ENCODE measurements at regions not wholly inside any gene's neighbourhood (a gene's known extent, or its start where the extent isn't known, plus 50 kb on each side); places are given as distances from the start of the nearest gene placed in this dataset.

DNA sequence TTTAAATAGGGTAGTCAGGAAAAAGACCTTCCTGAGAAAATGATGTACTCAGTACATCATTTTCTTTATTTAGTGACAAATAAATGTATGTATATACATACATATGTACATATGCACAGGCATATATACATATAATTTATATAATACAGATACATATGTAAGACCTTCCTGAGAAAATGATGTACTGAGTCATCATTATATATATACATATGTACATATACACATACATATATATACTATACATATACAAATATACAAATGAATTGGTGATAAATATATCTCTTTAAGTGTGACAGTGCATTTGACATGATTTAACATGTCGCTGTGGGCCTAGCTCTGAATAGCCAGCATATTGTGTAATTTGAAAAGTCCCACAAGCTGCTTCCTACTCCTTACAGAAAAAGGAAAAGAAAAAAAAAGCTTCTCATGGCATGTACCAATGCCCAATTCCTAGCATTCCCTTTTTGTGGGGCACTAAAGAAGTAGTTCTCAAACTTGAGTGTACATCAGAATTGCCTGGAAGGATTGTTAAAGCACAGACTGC lies 208.1 kb upstream of the UMPS start:
- TF ChIP-seq CTCF (IDR thresholded peaks at IDR 0.05; ENCODE audit: insufficient read depth, low read length, poor library complexity, severe bottlenecking), result no peak
- Histone ChIP-seq H3K27me3 (ENCODE audit: control insufficient read depth, insufficient read depth, low read length) (no peaks in the 10 kb centered on the region), H3K4me3 (ENCODE audit: low read depth, low read length) (no peak overlapping the region), H3K36me3 (ENCODE audit: control insufficient read depth, insufficient read depth, low read length) (no peaks in the 10 kb centered on the region)
- DNase-seq (ENCODE audit: low read depth), result no peak

- H3K36me3 ChIP-seq (ENCODE audit: control insufficient read depth, insufficient read depth, low read length), result no peaks in the 10 kb centered on the region
- H3K27me3 ChIP-seq (ENCODE audit: control insufficient read depth, insufficient read depth, low read length), result no peaks in the 10 kb centered on the region
- TF ChIP-seq CTCF (IDR thresholded peaks at IDR 0.05; ENCODE audit: insufficient read depth, low read length, poor library complexity, severe bottlenecking), result no peak
- DNase-seq (ENCODE audit: low read depth), result no peak
- H3K4me3 ChIP-seq (ENCODE audit: low read depth, low read length), result no peak overlapping the region
Measured at GRCh38 chr3:124526601-124527000, 203.7 kb upstream of the UMPS start.

DNA sequence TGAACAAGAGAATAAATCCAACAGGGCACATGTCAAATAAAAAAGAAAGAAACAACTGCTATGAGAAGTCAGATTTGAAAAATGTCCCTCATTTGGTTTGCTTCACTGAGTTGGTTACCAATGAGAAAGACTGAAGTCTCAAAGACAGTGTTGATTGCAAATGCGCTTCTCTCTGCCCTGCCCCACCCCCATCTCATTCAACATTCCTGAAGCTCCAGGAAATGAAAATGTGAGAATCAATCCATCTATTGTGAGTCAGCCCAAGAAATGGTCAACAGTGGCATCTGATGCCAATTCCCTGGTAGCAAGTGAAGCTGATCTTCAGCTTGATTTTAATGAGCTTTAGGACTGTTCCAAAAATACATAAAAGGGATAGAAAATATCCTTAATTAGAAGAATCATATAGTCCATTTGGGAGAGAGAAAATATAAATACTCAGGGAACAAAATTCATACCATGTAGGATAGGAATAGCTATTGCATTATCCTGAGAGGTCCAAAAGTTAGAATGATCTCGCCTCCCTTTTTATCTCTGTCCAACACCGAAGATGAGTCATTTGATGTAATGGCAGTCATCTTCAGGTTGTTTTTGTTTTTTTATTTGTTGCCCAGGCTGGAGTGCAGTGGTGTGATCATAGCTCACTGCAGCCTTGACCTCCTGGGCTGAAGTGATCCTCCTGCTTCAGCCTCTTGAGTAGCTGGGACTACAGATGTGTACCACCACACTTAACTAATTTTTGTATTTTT lies 200.3 kb upstream of the UMPS start:
- no peak for TF ChIP-seq CTCF (IDR thresholded peaks at IDR 0.05; ENCODE audit: insufficient read depth, low read length, poor library complexity, severe bottlenecking)
- Histone ChIP-seq H3K27me3 (ENCODE audit: control insufficient read depth, insufficient read depth, low read length) (no peaks in the 10 kb centered on the region), H3K4me3 (ENCODE audit: low read depth, low read length) (no peak overlapping the region), H3K36me3 (ENCODE audit: control insufficient read depth, insufficient read depth, low read length) (no peaks in the 10 kb centered on the region)
- no peak for DNase-seq (ENCODE audit: low read depth)

- Histone ChIP-seq H3K4me3 (ENCODE audit: low read depth, low read length) (no peak overlapping the region), H3K27me3 (ENCODE audit: control insufficient read depth, insufficient read depth, low read length) (no peaks in the 10 kb centered on the region), H3K36me3 (ENCODE audit: control insufficient read depth, insufficient read depth, low read length) (no peaks in the 10 kb centered on the region)
- TF ChIP-seq CTCF (IDR thresholded peaks at IDR 0.05; ENCODE audit: insufficient read depth, low read length, poor library complexity, severe bottlenecking), result no peak
- no peak for DNase-seq (ENCODE audit: low read depth)
Measured at GRCh38 chr3:124530916-124531315, 199.3 kb upstream of the UMPS start.

DNA sequence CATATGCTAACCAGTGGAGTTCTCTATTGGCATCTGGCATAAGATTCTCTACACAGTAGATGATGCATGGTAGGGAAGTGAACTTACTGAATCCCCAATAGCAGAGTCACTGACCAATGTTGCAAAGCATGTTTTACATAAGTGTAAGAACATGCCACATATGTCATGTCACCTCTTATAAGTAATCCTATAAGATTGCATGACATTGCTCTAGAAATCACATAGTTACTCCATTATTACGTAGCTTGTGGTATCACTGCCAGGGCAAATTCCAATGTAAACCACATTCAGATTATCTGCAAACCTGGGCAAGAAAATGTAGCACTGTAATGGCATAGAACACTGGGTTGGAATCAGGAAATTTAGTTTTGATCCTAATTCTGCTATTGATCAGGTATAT lies 198.2 kb upstream of the UMPS start:
- H3K27me3 ChIP-seq (ENCODE audit: control insufficient read depth, insufficient read depth, low read length), result no peaks in the 10 kb centered on the region
- TF ChIP-seq CTCF (IDR thresholded peaks at IDR 0.05; ENCODE audit: insufficient read depth, low read length, poor library complexity, severe bottlenecking), result no peak
- H3K4me3 ChIP-seq (ENCODE audit: low read depth, low read length), result no peak overlapping the region
- no peaks in the 10 kb centered on the region for H3K36me3 ChIP-seq (ENCODE audit: control insufficient read depth, insufficient read depth, low read length)
- DNase-seq (ENCODE audit: low read depth), result no peak

DNA sequence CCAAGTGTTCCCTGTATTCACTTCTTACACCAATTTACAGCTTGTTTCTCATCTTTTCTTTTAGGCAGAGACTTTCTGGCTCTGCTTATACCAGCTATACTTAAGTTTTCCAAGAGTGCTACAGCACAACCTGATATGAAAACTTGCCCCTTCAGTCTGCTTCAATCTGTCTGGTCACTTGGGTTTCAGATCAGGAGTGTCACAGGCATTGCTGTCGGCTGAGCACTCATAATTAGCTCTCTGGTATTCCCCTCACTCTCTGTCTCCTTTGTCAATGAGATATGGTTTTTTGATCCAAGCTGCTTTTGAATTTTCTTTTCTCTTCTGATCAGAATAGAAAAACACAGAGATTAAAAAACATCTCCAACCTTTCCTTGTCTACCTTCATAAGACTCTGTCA lies 194.9 kb upstream of the UMPS start:
- no peaks in the 10 kb centered on the region for H3K27me3 ChIP-seq (ENCODE audit: control insufficient read depth, insufficient read depth, low read length)
- no peaks in the 10 kb centered on the region for H3K36me3 ChIP-seq (ENCODE audit: control insufficient read depth, insufficient read depth, low read length)
- no peak for TF ChIP-seq CTCF (IDR thresholded peaks at IDR 0.05; ENCODE audit: insufficient read depth, low read length, poor library complexity, severe bottlenecking)
- no peak overlapping the region for H3K4me3 ChIP-seq (ENCODE audit: low read depth, low read length)
- DNase-seq (ENCODE audit: low read depth), result no peak
